WTC11 (cell line): ENCODE measurements at regions not wholly inside any gene's neighbourhood (a gene's known extent, or its start where the extent isn't known, plus 50 kb on each side); places are given as distances from the start of the nearest gene placed in this dataset.

Experiments
- FOXK1 ChIP-seq: sonication (generic); formaldehyde crosslinking; IDR thresholded peaks from 2 replicates; pipeline ENCODE4 v1.8.0; 2022; ENCODE audit warnings: mild to moderate bottlenecking, moderate library complexity, missing genetic modification reagents
- TF ChIP-seq, protein P1 (sequence below): sonication (generic); formaldehyde crosslinking; IDR thresholded peaks from 2 replicates; pipeline ENCODE4 v1.8.1; 2023; ENCODE audit warnings: mild to moderate bottlenecking, missing genetic modification reagents
- TF ChIP-seq, protein P2 (sequence below): fragments of 200-600 bp; IDR thresholded peaks from 2 replicates; pipeline ENCODE4 v1.8.0; 2022; ENCODE audit warnings: antibody characterized with exemption

DNA sequence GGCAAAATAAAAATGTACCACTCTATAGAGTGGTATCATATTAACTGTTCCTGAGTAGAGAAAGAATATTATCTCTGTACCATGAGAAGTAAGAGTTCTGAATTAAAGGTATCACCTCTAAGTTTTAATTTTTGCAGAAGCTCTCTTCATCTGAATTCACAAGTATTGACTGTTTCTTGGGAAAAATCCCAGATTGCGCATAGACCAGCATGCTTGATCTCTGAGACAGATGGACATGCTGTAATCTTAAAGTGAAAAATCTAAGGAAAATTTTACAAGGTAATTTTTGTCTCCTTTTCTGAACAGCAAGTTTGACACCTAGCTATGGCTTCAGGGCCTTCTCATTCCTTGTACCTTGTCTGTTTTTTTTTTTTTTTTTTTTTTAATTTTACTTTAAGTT lies 1050.7 kb upstream of the RBFOX1 start:
- TF ChIP-seq, protein P1, sequence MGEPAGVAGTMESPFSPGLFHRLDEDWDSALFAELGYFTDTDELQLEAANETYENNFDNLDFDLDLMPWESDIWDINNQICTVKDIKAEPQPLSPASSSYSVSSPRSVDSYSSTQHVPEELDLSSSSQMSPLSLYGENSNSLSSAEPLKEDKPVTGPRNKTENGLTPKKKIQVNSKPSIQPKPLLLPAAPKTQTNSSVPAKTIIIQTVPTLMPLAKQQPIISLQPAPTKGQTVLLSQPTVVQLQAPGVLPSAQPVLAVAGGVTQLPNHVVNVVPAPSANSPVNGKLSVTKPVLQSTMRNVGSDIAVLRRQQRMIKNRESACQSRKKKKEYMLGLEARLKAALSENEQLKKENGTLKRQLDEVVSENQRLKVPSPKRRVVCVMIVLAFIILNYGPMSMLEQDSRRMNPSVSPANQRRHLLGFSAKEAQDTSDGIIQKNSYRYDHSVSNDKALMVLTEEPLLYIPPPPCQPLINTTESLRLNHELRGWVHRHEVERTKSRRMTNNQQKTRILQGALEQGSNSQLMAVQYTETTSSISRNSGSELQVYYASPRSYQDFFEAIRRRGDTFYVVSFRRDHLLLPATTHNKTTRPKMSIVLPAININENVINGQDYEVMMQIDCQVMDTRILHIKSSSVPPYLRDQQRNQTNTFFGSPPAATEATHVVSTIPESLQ, result no peak
- no peak for TF ChIP-seq FOXK1
- TF ChIP-seq, protein P2, sequence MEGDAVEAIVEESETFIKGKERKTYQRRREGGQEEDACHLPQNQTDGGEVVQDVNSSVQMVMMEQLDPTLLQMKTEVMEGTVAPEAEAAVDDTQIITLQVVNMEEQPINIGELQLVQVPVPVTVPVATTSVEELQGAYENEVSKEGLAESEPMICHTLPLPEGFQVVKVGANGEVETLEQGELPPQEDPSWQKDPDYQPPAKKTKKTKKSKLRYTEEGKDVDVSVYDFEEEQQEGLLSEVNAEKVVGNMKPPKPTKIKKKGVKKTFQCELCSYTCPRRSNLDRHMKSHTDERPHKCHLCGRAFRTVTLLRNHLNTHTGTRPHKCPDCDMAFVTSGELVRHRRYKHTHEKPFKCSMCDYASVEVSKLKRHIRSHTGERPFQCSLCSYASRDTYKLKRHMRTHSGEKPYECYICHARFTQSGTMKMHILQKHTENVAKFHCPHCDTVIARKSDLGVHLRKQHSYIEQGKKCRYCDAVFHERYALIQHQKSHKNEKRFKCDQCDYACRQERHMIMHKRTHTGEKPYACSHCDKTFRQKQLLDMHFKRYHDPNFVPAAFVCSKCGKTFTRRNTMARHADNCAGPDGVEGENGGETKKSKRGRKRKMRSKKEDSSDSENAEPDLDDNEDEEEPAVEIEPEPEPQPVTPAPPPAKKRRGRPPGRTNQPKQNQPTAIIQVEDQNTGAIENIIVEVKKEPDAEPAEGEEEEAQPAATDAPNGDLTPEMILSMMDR, result no peak
